ENCODE measurements at regions not wholly inside any gene's neighbourhood (a gene's known extent, or its start where the extent isn't known, plus 50 kb on each side); places are given as distances from the start of the nearest gene placed in this dataset.

GRCh38 chr14:97959251-97959650 is 1162.1 kb downstream of the VRK1 start:
- H3K4me3 ChIP-seq, result no peak overlapping the region
- no peak for DNase-seq (ENCODE audit: low spot score)
- H3K27ac ChIP-seq, result no peak overlapping the region
- H3K9me3 ChIP-seq, result no peaks in the 10 kb centered on the region
- no peaks in the 10 kb centered on the region for H3K4me1 ChIP-seq (replicated peaks)
- no peaks in the 10 kb centered on the region for H3K27me3 ChIP-seq (replicated peaks; ENCODE audit: insufficient read depth)
- 90% methylated on average over 4 of the region's 4 CpGs for WGBS
- intact Hi-C loops (cut with DNase I), result no loop called here
- H3K36me3 ChIP-seq, result no peaks in the 10 kb centered on the region
- no peak for TF ChIP-seq POLR2AphosphoS5 (IDR thresholded peaks at IDR 0.05)
- TF ChIP-seq POLR2A (IDR thresholded peaks at IDR 0.05), result no peak
- no peak for TF ChIP-seq CTCF (IDR thresholded peaks at IDR 0.05)

DNA sequence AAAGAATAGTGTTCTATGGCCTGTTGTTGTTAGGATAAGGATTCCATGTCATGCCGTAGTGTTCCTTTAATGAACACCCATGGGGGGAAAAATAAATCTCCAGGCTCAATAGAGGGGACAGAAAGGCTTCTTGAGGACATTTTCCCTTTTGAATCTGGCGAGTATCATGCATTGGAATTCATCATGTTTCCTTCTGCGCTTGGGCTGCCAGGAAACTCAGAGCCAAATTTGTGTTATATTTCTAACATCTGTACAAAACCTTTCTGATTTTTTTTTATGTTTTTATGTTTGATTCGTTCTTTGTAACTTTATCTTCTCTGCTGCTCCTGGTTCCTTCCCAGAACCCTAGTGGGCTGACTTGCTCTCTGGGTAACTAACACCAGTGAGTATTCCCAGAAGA is 1163.3 kb downstream of the VRK1 start:
- Histone ChIP-seq H3K27ac (no peak overlapping the region), H3K4me1 (replicated peaks) (no peaks in the 10 kb centered on the region), H3K27me3 (replicated peaks; ENCODE audit: insufficient read depth) (no peaks in the 10 kb centered on the region), H3K9me3 (no peaks in the 10 kb centered on the region), H3K4me3 (no peak overlapping the region), H3K36me3 (no peaks in the 10 kb centered on the region)
- no peak for TF ChIP-seq POLR2A (IDR thresholded peaks at IDR 0.05)
- TF ChIP-seq POLR2AphosphoS5 (IDR thresholded peaks at IDR 0.05), result no peak
- TF ChIP-seq CTCF (IDR thresholded peaks at IDR 0.05), result no peak
- no peak for DNase-seq (ENCODE audit: low spot score)
- intact Hi-C loops (cut with DNase I), result no loop called here
- 86% methylated on average over 4 of the region's 4 CpGs for WGBS

DNA sequence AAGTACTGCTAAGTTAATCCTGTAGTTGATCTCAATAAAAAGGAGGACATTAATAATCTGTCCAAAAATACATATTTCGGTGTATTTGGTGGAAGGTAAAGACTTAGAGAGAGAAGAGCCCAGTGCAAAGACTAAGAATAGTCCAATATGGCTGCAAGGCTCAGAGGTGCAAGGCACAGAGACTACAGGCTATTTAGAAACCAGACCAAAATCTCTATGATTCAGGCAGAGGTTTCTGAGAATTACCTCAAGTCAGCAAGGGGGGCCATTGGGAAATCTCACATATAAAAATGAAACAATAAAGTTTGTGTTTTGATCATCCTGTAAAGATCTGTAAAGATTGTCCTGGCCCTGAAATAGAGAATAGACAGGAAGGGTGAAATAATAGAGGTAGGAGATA is 1173.0 kb downstream of the VRK1 start:
- no peaks in the 10 kb centered on the region for H3K36me3 ChIP-seq
- H3K9me3 ChIP-seq, result no peaks in the 10 kb centered on the region
- H3K27ac ChIP-seq, result no peak overlapping the region
- no peak for DNase-seq (ENCODE audit: low spot score)
- H3K4me3 ChIP-seq, result no peak overlapping the region
- H3K4me1 ChIP-seq (replicated peaks), result no peaks in the 10 kb centered on the region
- H3K27me3 ChIP-seq (replicated peaks; ENCODE audit: insufficient read depth), result no peaks in the 10 kb centered on the region
- WGBS, result 0% methylated on average over 1 of the region's 1 CpG
- intact Hi-C loops (cut with DNase I), result no loop called here
- TF ChIP-seq CTCF (IDR thresholded peaks at IDR 0.05) (no peak), POLR2AphosphoS5 (IDR thresholded peaks at IDR 0.05) (no peak), POLR2A (IDR thresholded peaks at IDR 0.05) (no peak)

DNA sequence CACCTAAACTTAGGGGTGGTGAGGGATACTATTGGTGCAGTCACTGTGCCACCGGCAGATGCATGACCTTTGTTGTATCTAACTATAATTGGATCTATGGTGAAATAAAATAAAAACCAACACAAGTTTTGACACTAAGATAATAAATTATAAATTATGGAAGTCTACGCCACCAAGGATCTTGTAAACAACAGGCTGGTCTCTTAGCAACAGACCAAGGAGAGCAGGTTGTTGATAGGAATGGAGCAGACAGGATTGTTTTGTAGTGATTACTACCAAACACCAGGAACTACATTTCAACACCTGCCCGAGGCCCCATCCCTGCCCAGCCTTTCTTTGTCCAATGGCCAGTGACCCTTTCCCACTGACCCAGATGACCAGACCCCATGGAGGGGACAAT is 1178.0 kb downstream of the VRK1 start:
- Histone ChIP-seq H3K27me3 (replicated peaks; ENCODE audit: insufficient read depth) (no peaks in the 10 kb centered on the region), H3K4me1 (replicated peaks) (no peaks in the 10 kb centered on the region), H3K4me3 (no peak overlapping the region), H3K9me3 (no peaks in the 10 kb centered on the region), H3K36me3 (no peaks in the 10 kb centered on the region), H3K27ac (no peak overlapping the region)
- TF ChIP-seq CTCF (IDR thresholded peaks at IDR 0.05) (no peak), POLR2AphosphoS5 (IDR thresholded peaks at IDR 0.05) (no peak), POLR2A (IDR thresholded peaks at IDR 0.05) (no peak)
- 76% methylated on average over 3 of the region's 3 CpGs for WGBS
- intact Hi-C loops (cut with DNase I), result no loop called here
- no peak for DNase-seq (ENCODE audit: low spot score)

- intact Hi-C loops (cut with DNase I), result no loop called here
- H3K4me1 ChIP-seq (replicated peaks), result no peaks in the 10 kb centered on the region
- H3K36me3 ChIP-seq, result no peaks in the 10 kb centered on the region
- H3K4me3 ChIP-seq, result no peak overlapping the region
- no peaks in the 10 kb centered on the region for H3K9me3 ChIP-seq
- 78% methylated on average over 6 of the region's 6 CpGs for WGBS
- no peak for TF ChIP-seq POLR2AphosphoS5 (IDR thresholded peaks at IDR 0.05)
- DNase-seq (ENCODE audit: low spot score), result no peak
- H3K27me3 ChIP-seq (replicated peaks; ENCODE audit: insufficient read depth), result no peaks in the 10 kb centered on the region
- no peak overlapping the region for H3K27ac ChIP-seq
Observed at GRCh38 chr14:97975962-97976361, 1178.8 kb downstream of the VRK1 start.

All from prostate gland (tissue), 2 donors.